Liver (tissue), 3 donors: ENCODE measurements at regions not wholly inside any gene's neighbourhood (a gene's known extent, or its start where the extent isn't known, plus 50 kb on each side); places are given as distances from the start of the nearest gene placed in this dataset.

ENCODE experiments used
- ATF3 ChIP-seq: IDR thresholded peaks from 2 replicates; pipeline ENCODE4 v1.6.1; 2016; ENCODE audit warnings: antibody characterized with exemption
- CTCF ChIP-seq: fragments of 150-350 bp; IDR thresholded peaks from 2 replicates; pipeline ENCODE4 v1.5.1; 2017; ENCODE audit warnings: improper control_type of control experiment, low read depth, low read length; ENCODE audit not compliant: missing input control
- EGR1 ChIP-seq, 2 donors: IDR thresholded peaks; 2 replicates each; pipeline ENCODE4 v1.6.1; 2016 to 2018; ENCODE audit warnings: antibody characterized with exemption in 2 of 2, low read depth in 2 of 2
- HNF4G ChIP-seq: IDR thresholded peaks from 2 replicates; pipeline ENCODE4 v1.6.1; 2016; ENCODE audit warnings: antibody characterized with exemption
- MAX ChIP-seq: IDR thresholded peaks from 2 replicates; pipeline ENCODE4 v1.6.1; 2016; ENCODE audit warnings: antibody characterized with exemption
- REST ChIP-seq: IDR thresholded peaks from 2 replicates; pipeline ENCODE4 v1.6.1; 2016; ENCODE audit warnings: antibody characterized with exemption, mild to moderate bottlenecking
- YY1 ChIP-seq: IDR thresholded peaks from 2 replicates; pipeline ENCODE4 v1.6.1; 2016; ENCODE audit warnings: antibody characterized with exemption, mild to moderate bottlenecking
- ZBTB33 ChIP-seq: IDR thresholded peaks from 2 replicates; pipeline ENCODE4 v1.6.1; 2016; ENCODE audit warnings: antibody characterized with exemption
- donor health status: healthy.
- donor health status: healthy.

- TF ChIP-seq EGR1 (IDR thresholded peaks at IDR 0.05; ENCODE audit: low read depth in 2 of 2), result no peak
- TF ChIP-seq YY1, result no peak
- no peak for TF ChIP-seq ATF3
- no peak for TF ChIP-seq ZBTB33
- no peak for TF ChIP-seq MAX
- no peak for TF ChIP-seq CTCF
- no peak for TF ChIP-seq HNF4G
- no peak for TF ChIP-seq REST
Measured at GRCh38 chr18:77466890-77467289, 217.2 kb downstream of the GALR1 start.
